HG02588 (cell line): ENCODE measurements at regions not wholly inside any gene's neighbourhood (a gene's known extent, or its start where the extent isn't known, plus 50 kb on each side); places are given as distances from the start of the nearest gene placed in this dataset.
A peak's percentile ranks its signal among the peaks of the same experiment; 100 is the strongest.
"Not testable (repeated sequence)": the region's sequence is repeated elsewhere in the genome, so short reads cannot be mapped to it uniquely, and the experiment has no call there.

ENCODE experiments used
- ATAC-seq: cut with Tn5 transposase; IDR thresholded peaks from one replicate; pipeline ENCODE4 v1.9.1; 2021; ENCODE audit warnings: mild to moderate bottlenecking, moderate library complexity; ENCODE audit not compliant: unreplicated experiment

GRCh38 chr6:170151321-170151771 is 139.5 kb downstream of the DLL1 start:
- ATAC-seq: no peak

GRCh38 chr6:170150590-170150945 is 140.3 kb downstream of the DLL1 start:
- no peak for ATAC-seq

GRCh38 chr6:170149681-170150589 is 140.9 kb downstream of the DLL1 start:
- ATAC-seq: no peak

GRCh38 chr6:170148709-170149470 is 142.0 kb downstream of the DLL1 start:
- ATAC-seq: no peak

GRCh38 chr6:170147832-170148708 is 142.8 kb downstream of the DLL1 start:
- peak; percentile 54 for ATAC-seq

GRCh38 chr6:170147056-170147787 is 143.7 kb downstream of the DLL1 start:
- no peak for ATAC-seq

- no peak for ATAC-seq
Observed at GRCh38 chr6:170146640-170147039, 144.2 kb downstream of the DLL1 start.

GRCh38 chr6:170146131-170146530 is 144.7 kb downstream of the DLL1 start:
- not testable (repeated sequence) for ATAC-seq

GRCh38 chr6:170145716-170146115 is 145.2 kb downstream of the DLL1 start:
- ATAC-seq: not testable (repeated sequence)

- ATAC-seq: no peak
Observed at GRCh38 chr6:170145272-170145592, 145.6 kb downstream of the DLL1 start.

GRCh38 chr6:170144571-170145271 is 146.2 kb downstream of the DLL1 start:
- ATAC-seq: no peak

- no peak for ATAC-seq
Observed at GRCh38 chr6:170143401-170144150, 147.3 kb downstream of the DLL1 start.

GRCh38 chr6:170142559-170142958 is 148.3 kb downstream of the DLL1 start:
- no peak for ATAC-seq

- ATAC-seq: not testable (repeated sequence)
Observed at GRCh38 chr6:170141061-170141460, 149.8 kb downstream of the DLL1 start.

GRCh38 chr6:170140129-170140528 is 150.7 kb downstream of the DLL1 start:
- ATAC-seq: no peak

- no peak for ATAC-seq
Observed at GRCh38 chr6:170139531-170139930, 151.3 kb downstream of the DLL1 start.

GRCh38 chr6:170139046-170139445 is 151.8 kb downstream of the DLL1 start:
- ATAC-seq: not testable (repeated sequence)

GRCh38 chr6:170137911-170138910 is 152.7 kb downstream of the DLL1 start:
- ATAC-seq: no peak
